DMS53 (cell line): ENCODE measurements at regions not wholly inside any gene's neighbourhood (a gene's known extent, or its start where the extent isn't known, plus 50 kb on each side); places are given as distances from the start of the nearest gene placed in this dataset.
"Not testable (repeated sequence)": the region's sequence is repeated elsewhere in the genome, so short reads cannot be mapped to it uniquely, and the experiment has no call there.

ENCODE experiments used
- DNase-seq: peaks from one replicate; lab custom pipeline; 2025; lab: John Stamatoyannopoulos, UW

DNA sequence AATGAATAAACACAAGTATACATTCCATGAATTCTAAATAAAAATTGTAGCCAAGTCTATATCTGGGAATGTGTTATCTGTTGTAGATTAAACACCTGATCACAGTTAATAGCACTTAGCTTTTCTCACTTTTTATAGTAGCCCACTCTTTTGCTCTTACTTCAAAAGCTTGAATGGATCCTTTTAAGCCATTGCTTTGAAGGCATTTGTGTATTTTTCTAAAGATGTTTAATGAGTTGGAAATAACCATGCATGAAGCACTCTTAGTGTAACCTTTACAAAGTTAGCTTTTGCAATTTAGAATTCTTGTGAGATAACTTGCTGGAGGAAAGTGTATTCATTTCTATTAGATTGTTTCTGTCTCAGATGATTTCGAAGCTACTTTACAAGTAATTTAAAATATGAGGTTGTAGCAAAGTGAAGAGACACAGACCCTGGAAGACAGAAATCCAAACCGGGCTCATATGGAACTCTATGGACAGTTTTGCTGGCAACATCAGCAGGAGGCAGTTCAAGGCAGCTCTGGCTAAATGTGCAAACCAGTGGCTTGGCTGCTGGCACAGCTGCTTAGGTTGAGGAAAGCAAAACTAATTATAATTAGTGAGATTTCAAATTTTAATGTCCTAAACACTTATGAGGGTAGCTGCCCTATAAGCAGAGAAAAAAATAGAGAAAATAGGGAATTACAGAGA is 469.8 kb upstream of the ZEB2 start:
- DNase-seq = no peak

DNA sequence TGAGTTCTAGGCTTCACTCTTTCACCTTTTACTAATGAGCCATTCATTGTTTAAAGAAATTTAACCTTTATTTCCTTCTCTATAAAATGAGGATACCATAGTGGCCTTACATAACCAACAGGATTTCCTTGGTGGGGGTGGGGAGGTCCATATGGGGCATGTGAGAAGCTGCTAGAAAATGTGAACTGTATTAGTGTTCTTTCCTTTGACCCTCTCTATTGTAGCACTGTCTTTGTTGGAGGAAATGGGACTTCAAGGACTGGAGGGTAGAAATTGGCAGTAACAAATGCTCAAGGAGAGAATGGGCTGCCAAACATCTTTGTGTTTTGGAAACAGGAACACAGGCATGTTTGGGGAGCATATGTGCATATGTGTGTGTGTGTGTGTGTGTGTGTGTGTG is 468.7 kb upstream of the ZEB2 start:
- DNase-seq = no peak

DNA sequence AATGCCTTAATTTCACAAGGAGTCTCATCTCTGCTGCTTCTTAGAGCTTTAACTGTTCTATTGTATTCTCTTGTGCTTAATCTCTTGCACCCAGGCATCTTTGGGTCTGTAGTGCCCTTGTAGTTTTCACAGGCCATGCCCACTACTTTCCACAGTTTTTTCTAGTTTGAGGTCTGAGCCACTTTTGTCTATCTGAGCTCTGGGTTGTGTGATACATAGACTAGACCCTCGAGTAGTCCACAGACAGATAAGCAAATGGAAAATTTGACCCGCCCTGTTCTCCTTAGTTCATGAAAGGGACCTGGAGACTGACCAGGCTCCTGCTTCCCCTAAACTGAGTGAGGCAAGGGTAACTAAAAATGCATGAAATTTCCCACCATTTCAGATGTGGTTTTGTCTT is 466.8 kb upstream of the ZEB2 start:
- no peak for DNase-seq

DNA sequence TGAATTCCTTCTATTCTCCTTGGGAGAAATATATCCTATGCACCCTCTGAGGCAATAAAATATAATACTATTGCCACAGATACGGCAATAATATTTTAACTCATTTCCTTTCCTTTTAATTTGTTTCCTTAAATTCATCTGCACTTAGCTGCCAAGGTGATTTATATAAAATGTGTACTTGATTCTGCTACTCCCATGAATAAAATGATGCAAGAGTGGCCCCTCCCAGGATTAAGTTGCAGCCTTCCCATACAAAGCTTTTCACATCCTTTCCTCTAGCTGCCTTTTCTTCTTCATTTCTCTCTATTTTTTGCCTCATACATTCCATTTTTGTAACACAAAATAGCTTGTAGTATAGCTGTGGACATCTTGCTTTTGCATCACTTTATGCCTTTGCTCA is 464.1 kb upstream of the ZEB2 start:
- no peak for DNase-seq

DNA sequence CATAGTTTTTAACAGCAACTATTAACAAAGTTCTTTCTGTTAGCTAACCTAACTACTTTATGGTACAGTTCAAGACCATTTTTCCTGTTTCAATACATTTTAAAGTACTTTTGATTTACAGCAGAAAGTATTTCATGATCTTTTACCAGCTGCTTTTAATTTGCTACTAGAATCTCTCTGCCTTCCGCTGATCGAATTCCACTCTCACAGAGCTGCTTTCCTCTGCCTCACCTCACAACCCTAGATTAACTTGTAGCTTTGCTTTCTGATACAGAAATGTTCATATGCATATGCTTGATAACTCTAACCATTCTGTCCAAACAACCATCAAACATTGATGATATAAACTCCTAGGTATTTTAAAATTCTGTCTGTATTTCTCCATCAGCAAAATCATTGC is 463.2 kb upstream of the ZEB2 start:
- DNase-seq = no peak

DNA sequence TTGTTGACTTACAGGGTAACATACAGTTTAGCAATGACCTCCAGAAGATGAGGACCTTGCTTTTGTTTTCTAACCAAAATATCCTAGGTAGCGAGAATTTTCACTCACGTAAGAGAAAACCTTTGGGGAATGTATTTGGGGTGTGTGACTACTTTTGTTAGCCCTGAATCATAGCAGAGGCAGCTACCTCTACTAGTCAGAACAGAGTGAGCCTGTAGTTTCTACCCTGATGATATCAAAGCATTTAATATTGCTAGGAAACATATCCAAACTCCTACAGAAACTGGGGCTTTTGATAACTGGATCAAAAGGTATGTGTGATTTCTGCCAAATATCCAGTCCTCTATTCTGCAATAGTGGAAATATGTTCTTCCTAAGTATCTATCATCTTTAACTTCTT is 462.6 kb upstream of the ZEB2 start:
- no peak for DNase-seq

DNA sequence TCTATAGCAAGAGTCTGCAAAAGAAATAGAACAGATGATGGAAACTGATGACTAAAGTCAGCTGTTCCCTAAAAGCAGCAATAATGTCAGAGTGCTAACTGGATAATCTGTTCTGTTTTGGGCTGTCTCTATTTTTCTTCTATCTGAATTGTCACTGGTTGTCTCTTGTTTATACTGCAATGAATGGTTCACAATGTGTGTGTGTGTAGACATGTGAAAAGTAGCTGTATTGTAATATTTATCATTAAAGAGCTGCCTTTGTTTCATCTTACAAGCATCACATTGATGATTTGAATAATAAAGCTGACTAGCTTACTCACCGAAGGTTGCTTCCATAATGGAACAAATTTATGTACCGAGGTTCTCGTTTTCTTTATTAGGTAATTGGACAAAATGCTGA is 456.0 kb upstream of the ZEB2 start:
- no peak for DNase-seq

DNA sequence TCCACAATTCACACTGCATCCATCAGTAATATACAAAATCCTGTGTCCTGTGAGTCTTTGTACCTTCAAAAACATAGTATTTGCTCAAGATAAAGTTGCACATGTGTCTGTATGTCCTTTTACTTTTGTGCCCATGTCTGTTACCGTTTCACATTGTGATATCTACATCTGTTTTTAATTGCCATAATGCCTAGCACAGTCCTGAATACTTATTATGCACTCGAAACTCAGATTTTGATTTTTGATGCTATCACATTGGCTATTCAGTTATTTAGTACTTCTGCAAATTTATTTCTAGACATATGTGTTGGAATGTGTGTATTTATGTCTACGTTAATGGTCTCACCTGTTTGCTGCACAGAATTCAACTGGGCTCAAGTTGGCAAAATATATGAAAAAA is 452.8 kb upstream of the ZEB2 start:
- DNase-seq = no peak

DNA sequence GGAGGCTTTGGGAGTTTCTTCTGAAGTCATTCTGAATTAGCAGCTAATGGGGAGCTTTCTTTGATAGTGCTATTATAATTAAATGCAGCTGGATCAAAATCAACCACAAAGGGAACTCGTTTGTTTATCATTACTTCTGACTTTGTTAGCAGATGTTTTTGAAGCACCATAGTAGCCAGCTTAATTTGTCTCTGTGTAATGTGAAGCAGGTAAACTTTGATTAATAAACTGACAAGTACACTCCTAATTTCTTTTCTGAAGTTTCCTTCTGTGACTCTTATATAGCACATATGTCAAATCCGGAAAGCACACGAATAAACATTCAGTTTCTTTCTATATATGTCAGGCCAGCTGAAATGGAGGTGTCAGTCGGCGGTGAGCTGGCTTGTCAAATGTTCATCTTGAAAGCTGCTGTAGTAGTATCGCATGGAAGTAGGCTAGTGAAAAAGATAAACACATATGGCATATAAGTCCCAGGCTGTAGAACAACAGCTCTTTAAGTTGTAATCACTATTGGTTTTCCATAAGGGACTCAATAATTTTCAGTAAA is 451.9 kb upstream of the ZEB2 start:
- no peak for DNase-seq

DNA sequence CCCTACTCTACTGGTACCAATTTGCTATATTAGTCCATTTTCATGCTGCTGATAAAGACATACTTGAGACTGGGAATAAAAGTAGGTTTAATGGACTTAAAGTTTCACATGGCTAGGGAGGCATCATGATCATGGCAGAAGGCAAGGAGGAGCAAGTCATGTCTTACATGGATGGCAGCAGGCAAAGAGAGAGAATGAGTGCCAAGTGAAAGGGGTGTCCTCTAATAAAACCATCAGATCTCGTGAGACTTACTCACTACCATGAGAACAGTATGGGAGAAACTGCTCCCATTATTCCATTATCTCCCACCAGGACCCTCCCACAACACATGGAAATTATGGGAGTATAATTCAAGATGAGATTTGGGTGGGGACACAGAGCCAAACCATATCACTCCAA is 450.5 kb upstream of the ZEB2 start:
- DNase-seq = not testable (repeated sequence)

DNA sequence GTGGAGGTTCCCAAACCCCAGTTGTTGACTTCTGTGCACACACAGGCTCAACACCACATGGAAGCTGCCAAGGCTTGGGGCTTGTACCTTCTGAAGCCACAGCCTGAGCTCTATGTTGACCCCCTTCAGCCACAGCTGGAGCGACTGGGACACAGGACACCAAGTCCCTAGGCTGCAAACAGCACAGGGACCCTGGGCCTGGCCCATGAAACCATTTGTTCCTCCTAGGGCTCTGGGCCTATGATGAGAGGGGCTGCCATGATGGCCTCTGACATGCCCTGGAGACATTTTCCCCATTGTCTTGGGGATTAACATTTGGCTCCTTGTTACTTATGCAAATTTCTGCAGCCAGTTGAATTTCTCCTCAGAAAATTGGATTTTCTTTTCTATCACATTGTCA is 449.6 kb upstream of the ZEB2 start:
- DNase-seq = not testable (repeated sequence)

DNA sequence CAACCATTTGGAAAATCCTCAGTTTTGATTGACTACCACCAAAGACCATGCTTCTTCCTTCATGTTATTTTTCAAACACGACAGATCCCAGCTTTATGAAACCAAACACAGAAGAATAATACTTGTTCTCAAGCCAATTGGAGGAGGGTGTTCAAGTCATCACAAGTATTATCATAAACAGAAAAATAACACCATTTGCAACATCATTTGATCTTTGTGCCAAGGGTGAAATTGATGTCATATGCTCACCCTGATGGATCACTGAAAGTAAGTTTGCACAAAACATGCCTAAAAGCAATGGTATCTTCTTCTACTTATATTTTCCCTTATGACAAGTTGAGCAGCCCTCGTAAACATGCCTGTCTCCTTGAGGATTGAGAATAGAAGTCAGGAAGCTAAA is 448.0 kb upstream of the ZEB2 start:
- no peak for DNase-seq

DNA sequence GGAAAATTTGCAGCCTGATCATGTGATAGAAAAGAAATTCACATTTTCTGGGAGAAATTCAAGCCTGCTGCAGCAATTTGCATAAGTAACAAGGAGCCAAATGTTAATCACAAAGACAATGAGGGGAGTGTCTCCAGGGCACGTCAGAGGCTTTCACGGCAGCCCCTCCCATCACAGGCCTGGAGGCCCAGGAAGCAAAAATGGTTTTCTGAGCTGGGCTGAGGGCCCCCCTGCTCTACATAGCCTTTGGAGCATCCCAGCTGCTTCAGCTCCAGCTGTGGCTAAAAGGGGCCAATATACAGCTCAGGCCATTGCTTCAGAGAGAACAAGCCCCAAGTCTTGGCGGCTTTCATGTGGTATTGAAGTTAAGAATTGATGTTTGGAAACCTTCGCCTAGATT is 445.3 kb upstream of the ZEB2 start:
- no peak for DNase-seq

DNA sequence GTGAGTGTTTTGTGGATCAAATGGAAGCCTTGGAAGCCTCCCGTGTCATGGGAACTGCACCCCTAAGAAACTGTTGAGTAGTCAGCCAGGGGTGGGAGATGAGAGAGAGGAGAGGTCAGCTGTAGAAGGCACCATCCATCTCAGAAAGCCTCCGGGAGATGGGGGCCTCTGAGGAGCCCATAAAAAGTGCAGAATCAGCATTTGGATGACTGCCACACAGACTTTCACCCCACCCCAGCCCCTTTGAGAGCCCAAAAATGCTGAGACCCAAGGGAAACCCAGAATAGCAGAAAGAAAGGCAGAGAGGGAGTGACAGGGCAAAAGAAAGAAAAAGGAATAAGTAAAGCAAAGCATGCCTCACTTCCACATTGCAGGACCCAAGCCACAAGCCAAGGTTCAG is 443.1 kb upstream of the ZEB2 start:
- no peak for DNase-seq

DNA sequence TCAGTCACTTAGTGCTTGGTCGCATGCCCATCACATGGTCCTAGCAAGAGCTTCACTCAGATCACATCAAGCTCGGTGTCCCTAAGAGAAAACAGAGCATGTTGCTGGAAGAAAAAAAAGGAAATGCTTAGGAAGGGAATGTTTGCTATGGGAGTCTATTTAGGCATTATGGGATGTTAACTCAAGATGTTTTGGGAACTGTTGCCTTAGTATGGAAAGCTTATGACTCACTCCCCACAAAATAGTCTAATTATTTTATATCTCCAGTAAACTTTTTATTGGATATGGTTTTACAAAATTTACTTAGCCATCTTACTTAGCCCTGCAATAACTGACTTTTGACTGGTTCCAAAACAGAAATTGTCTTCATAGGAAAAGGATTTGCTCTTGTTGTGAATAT is 439.5 kb upstream of the ZEB2 start:
- DNase-seq = no peak

DNA sequence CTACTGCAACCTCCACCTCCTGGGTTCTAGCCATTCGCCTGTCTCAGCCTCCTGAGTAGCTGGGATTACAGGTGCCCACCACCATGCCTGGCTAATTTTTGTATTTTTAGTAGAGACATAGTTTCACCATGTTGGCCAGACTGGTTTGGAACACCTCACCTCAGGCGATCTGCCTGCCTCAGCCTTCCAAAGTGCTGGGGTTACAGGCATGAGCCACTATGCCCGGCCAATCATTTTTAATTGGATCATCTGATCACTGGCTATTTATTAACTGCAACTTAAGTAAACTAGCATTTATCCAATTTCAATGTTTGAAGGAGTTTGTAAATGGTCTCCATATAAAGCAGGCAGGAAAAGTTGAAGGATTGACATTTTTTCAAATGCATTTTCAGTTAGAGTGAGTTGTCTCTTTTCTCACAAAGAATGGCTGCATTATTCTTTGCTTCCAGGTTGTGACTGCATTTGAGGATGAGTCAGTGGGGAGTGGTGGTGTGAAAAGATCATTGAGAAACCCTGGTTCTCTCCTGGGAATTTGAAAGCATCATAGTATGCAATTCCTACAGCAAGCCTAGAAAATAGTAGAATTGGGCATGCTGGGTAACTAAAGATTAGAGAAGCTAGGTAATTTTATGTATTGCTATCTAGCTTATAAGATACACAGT is 431.1 kb upstream of the ZEB2 start:
- DNase-seq = no peak

DNA sequence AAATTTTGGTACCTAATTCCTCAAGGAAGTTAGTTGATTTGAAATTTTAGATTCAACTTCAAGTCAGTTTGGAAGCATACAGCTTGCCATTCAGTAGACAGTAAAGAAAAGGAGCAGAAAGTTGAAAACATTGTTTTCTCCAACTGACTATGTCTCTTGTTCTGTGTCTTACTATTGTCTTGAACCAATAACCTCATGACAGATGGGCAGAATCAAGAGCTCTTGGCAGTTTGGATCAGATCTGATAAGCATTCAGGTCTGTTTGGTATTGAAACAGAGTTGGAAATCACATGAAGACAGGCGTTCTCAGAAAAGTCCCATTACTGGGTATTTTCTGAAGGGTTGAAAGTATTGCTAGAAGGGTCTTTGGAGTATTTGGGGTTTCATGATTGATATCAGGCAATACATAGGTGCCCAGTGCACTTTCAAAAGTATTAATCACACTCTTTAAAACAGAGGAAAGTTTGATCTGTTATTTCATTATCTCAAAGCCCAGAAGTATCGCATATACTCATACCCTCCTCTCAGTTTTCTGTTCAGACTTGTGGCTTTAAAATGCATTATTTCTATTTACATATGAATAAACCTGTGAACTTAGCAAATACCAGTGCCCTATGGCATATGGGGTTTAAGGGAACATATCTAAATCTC is 428.4 kb upstream of the ZEB2 start:
- DNase-seq = no peak

DNA sequence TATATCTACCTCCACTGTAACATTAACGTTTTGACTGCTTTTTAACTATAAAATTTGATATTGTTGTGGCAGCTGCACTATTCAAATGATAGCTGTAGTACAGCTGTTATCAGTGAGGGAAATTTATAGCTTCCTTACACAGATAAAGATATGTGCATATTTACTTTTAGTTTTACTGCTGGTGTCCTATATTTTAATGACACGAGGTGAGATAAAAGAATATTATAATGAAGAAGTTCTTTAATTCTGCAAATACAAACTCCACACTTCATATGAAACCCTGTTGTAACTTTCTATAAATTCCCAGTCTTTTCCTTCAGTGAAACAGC is 427.8 kb upstream of the ZEB2 start:
- DNase-seq = no peak

DNA sequence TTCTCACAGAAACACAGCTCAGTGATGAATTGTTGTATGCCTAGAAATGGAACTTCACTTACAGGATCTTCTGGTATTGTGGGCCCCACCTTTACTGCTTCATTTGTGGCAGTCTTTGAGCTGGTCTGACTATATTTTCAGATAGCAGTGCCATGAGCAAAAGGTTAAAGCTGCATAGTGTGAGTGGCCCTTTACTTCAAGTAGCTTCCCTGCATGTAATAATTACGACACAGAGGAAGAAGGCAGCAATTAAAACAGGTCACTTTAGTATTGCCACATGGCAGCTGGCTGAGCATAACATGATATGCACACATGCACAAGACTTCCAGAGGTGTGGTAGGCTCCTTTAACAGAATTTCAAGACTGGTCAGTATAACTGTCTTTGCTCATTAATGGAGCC is 426.3 kb upstream of the ZEB2 start:
- no peak for DNase-seq

DNA sequence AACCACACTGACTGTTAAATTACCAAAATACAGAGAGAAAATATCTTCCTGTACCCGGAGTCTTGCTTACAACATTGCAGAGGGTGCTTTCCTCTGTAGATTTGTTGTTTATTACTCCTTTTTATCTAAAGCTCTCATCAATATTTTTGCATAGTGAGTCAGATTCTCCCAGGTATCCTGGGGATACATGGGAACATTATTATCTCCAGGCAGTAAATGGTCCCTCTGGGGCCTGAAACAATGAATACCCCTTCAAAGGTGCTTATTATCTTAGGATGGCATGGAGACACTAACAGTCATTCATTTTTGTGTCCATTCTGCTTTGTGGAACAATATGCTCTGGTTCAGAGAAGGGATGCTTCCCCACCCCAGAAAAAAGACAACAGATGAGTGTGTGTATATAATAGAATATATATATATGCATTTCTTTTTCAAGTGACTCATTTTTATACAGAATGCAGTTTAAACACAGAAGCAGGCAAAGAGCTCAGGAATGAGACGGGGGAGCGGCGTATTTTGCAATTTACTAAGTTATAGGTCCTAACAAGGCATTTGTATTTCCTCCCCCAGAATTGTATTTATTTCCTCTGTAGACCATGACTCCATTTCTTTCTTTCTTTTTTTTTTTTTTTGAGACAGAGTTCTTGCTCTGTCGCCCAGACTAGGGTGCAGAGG is 424.8 kb upstream of the ZEB2 start:
- DNase-seq = no peak

DNA sequence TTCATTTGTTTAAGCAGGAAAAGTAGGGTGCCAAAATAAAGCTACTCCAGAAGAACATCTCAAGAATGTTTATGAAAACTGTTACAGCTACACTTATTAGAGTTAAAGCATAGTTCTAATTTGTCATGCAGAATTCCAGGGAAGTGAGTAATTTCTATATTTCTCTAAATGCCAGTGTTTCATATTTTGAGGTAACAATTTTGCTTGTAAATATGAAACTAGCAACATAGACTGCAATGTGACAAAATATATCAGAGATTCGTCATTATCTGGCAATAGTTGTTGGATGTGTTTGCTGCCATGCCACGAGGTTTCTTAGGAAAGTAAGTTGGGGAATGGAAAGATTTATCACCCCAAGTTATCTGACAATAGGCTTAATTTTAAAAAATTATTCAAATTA is 424.1 kb upstream of the ZEB2 start:
- DNase-seq = no peak

DNA sequence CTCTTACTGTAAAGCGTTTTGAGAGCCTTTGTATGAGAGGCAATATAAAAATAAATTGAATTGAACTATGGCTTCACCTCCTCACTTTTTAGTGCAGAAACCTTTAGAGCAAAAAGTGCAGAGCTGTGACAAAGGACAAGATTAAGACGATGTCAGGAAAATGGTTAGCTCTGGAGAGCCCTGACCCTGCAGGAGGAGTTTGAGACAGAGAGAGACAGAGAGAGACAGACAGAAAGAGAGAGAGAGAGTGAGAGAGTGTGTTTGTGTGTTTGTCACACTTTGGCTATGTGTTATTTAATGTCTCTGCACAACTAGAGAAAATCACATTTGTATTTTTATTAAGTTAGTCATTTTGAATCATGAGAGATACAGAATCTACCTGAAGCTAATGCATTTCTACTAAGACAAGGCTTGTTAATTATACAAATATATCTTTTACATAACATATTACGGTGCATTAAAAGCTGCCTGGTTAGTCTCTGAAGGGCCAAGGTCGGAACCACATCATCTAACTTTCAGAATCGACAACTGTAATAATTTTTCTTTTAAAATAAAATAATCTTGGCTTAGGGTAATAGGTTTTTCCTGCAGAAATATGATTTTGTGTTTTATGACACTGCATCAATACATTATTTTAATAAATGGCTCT is 423.5 kb upstream of the ZEB2 start:
- no peak for DNase-seq
